Cardiac muscle cell (in vitro differentiated cells and primary cell): ENCODE measurements at regions not wholly inside any gene's neighbourhood (a gene's known extent, or its start where the extent isn't known, plus 50 kb on each side); places are given as distances from the start of the nearest gene placed in this dataset.

ENCODE experiments used
- DNase-seq, 2 donors: peaks; one replicate each; pipeline versions ENCODE4 v3.0.0 to v3.0.0-alpha.2; 2010 to 2017; ENCODE audit warnings: low read depth in 1 of 2, low spot score in 1 of 2
- H3K27ac ChIP-seq: fragments of 200-600 bp; sonication (generic); 2 replicates; pipeline ENCODE4 v1.5.1; 2016
- H3K27me3 ChIP-seq: fragments of 200-600 bp; sonication (generic); 2 replicates; pipeline ENCODE4 v1.6.0; 2016; ENCODE audit warnings: control low read depth
- H3K36me3 ChIP-seq: fragments of 200-600 bp; sonication (generic); 2 replicates; pipeline ENCODE4 v1.5.1; 2016; ENCODE audit warnings: control low read depth
- H3K4me1 ChIP-seq: fragments of 200-600 bp; sonication (generic); 2 replicates; pipeline ENCODE4 v1.8.1; 2017; ENCODE audit warnings: low read depth, mild to moderate bottlenecking, mixed run types
- H3K4me3 ChIP-seq: fragments of 200-600 bp; sonication (generic); 2 replicates; pipeline ENCODE4 v1.5.1; 2016; ENCODE audit warnings: mild to moderate bottlenecking
- H3K9me3 ChIP-seq: fragments of 200-600 bp; sonication (generic); 2 replicates; pipeline ENCODE4 v1.5.1; 2017; ENCODE audit warnings: low read depth, mild to moderate bottlenecking, control low read depth
- CTCF ChIP-seq: IDR thresholded peaks from 2 replicates; pipeline ENCODE4 v1.5.1; 2012; ENCODE audit warnings: low read depth, mild to moderate bottlenecking, low read length

GRCh38 chr1:191306916-191307315, 829.3 kb upstream of the BRINP3 start:
- no peaks in the 10 kb centered on the region for H3K9me3 ChIP-seq
- no peaks in the 10 kb centered on the region for H3K27me3 ChIP-seq
- no peak overlapping the region for H3K27ac ChIP-seq
- no peak overlapping the region for H3K4me3 ChIP-seq
- no peak for TF ChIP-seq CTCF
- no peak for DNase-seq
- H3K4me1 ChIP-seq = no peaks in the 10 kb centered on the region
- no peaks in the 10 kb centered on the region for H3K36me3 ChIP-seq

- DNase-seq = peak in 1 of 2 donors; percentile 15
- TF ChIP-seq CTCF = no peak
- no peak overlapping the region for H3K27ac ChIP-seq
These were observed 838.2 kb upstream of the RGS18 start for GRCh38 chr1:191320062-191320461.

GRCh38 chr1:191327868-191328267, 830.4 kb upstream of the RGS18 start:
- no peaks in the 10 kb centered on the region for H3K36me3 ChIP-seq
- H3K27ac ChIP-seq = no peak overlapping the region
- H3K4me1 ChIP-seq = no peaks in the 10 kb centered on the region
- H3K9me3 ChIP-seq = no peaks in the 10 kb centered on the region
- DNase-seq = no peak
- no peaks in the 10 kb centered on the region for H3K27me3 ChIP-seq
- H3K4me3 ChIP-seq = no peak overlapping the region
- TF ChIP-seq CTCF = no peak

More at GRCh38 chr1:191320062-191320461, 838.2 kb upstream of the RGS18 start:
- Histone ChIP-seq H3K4me3 (no peak overlapping the region), H3K4me1 (no peaks in the 10 kb centered on the region), H3K9me3 (no peaks in the 10 kb centered on the region), H3K27me3 (no peaks in the 10 kb centered on the region), H3K36me3 (no peaks in the 10 kb centered on the region)

GRCh38 chr1:191343816-191344215, 814.4 kb upstream of the RGS18 start:
- no peaks in the 10 kb centered on the region for H3K36me3 ChIP-seq
- no peaks in the 10 kb centered on the region for H3K4me1 ChIP-seq
- H3K9me3 ChIP-seq = no peaks in the 10 kb centered on the region
- H3K4me3 ChIP-seq = no peak overlapping the region
- no peak for TF ChIP-seq CTCF
- no peak overlapping the region for H3K27ac ChIP-seq
- DNase-seq = peak in 1 of 2 donors; percentile 23
- H3K27me3 ChIP-seq = no peaks in the 10 kb centered on the region

GRCh38 chr1:191346381-191346780, 811.9 kb upstream of the RGS18 start:
- H3K9me3 ChIP-seq = no peaks in the 10 kb centered on the region
- no peaks in the 10 kb centered on the region for H3K36me3 ChIP-seq
- DNase-seq = no peak
- TF ChIP-seq CTCF = no peak
- no peak overlapping the region for H3K4me3 ChIP-seq
- H3K27me3 ChIP-seq = no peaks in the 10 kb centered on the region
- no peak overlapping the region for H3K27ac ChIP-seq
- H3K4me1 ChIP-seq = no peaks in the 10 kb centered on the region

GRCh38 chr1:191348328-191348727, 809.9 kb upstream of the RGS18 start:
- Histone ChIP-seq H3K27ac (no peak overlapping the region), H3K4me3 (no peak overlapping the region), H3K9me3 (no peaks in the 10 kb centered on the region), H3K27me3 (no peaks in the 10 kb centered on the region), H3K36me3 (no peaks in the 10 kb centered on the region), H3K4me1 (no peaks in the 10 kb centered on the region)
- no peak for TF ChIP-seq CTCF
- no peak for DNase-seq
